ENCODE measurements at regions not wholly inside any gene's neighbourhood (a gene's known extent, or its start where the extent isn't known, plus 50 kb on each side); places are given as distances from the start of the nearest gene placed in this dataset.

DNA sequence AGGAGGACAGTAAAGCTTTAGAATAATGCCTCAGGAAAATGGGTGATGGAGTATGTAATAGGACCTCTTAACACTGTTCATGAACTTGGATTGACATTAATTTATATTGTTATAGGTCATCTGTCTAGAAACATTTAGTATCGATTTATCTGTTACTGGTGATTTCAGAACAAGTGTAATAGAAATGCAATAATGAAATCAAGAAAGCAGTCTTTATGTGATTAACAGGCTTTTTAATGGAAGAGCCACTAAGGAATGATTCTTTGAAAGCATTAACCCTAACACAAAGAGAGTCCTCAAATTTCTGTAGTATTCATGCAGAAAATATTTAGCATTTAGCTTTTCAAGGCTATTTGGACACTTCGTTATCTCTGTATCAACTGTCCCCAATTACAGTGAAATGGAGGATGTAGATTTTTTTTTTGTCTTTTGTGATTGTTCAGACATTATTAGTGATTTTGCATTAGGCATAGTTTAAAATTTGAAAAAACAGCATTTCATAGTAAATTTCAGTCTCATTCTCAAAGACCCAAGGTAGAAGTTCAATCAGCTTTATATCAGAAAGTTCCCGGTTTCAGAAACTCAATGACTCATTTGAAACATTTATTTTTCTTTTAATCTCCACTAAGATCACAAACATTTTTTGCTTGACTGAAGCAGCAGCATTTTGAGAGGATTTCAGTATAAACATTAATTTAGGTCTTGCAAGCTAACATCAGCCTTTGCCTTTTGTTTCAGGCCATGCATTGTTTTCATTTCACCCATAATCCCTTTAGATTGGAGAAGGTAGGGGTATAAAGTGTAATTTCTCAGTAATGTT, 56.3 kb downstream of the AGTR2 start:
- Mint-ChIP-seq H3K4me3 (no peak overlapping the region), H3K36me3 (ENCODE audit: low read depth) (no peaks in the 10 kb centered on the region), H3K27ac (no peak overlapping the region), H3K9me3 (no peaks in the 10 kb centered on the region), H3K4me1 (ENCODE audit: low read depth) (no peaks in the 10 kb centered on the region), H3K27me3 (no peaks in the 10 kb centered on the region)
- ChIA-PET CTCF (no interaction called here), POLR2A (no interaction called here)
- intact Hi-C loops (cut with micrococcal nuclease) = no loop called here
- DNase-seq = no peak
- TF ChIP-seq, protein P1, sequence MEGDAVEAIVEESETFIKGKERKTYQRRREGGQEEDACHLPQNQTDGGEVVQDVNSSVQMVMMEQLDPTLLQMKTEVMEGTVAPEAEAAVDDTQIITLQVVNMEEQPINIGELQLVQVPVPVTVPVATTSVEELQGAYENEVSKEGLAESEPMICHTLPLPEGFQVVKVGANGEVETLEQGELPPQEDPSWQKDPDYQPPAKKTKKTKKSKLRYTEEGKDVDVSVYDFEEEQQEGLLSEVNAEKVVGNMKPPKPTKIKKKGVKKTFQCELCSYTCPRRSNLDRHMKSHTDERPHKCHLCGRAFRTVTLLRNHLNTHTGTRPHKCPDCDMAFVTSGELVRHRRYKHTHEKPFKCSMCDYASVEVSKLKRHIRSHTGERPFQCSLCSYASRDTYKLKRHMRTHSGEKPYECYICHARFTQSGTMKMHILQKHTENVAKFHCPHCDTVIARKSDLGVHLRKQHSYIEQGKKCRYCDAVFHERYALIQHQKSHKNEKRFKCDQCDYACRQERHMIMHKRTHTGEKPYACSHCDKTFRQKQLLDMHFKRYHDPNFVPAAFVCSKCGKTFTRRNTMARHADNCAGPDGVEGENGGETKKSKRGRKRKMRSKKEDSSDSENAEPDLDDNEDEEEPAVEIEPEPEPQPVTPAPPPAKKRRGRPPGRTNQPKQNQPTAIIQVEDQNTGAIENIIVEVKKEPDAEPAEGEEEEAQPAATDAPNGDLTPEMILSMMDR (IDR thresholded peaks at IDR 0.05) = no peak
- no peak for ATAC-seq

DNA sequence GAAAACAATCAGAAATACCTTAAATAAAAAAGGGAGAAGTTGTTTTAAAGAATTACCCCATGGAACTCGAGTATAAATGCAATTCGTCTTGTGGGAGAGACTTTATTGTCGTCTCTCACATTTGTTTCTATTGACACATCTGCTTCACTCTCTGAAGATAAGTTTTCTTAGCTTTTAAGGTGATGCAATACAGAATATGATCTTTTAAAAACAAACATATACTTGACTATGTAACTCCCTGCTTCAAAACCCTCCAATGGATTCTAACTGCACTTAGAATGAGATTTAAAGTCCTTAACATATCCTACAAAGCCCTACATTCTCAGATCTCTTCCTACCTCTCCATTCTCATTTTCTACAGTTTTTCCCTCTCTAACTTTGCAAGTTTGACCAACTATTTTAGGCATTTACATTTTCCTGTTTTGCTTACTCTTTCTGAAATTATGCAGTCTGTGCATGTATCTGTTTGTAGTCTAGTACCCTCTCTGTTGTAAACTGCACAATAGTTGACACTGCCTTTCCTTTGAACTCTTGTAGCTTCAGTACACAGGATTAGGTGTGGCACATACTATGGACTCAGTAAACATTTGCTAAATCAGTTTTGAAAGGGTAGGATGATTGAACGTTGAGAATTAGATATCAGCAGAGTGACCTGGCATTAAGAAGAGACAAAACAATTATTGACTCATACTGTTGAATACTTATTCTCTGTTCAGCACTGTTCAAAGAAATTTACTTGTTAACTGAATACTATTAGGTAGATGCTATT, 59.8 kb downstream of the AGTR2 start:
- no peaks in the 10 kb centered on the region for H3K9me3 Mint-ChIP-seq
- H3K4me1 Mint-ChIP-seq (ENCODE audit: low read depth) = no peaks in the 10 kb centered on the region
- ATAC-seq (no peak), DNase-seq (no peak)
- ChIA-PET POLR2A (no interaction called here), CTCF (no interaction called here)
- TF ChIP-seq, protein P1 (IDR thresholded peaks at IDR 0.05) = no peak
- H3K36me3 Mint-ChIP-seq (ENCODE audit: low read depth) = no peaks in the 10 kb centered on the region
- intact Hi-C loops (cut with micrococcal nuclease) = no loop called here
- H3K27ac Mint-ChIP-seq = no peak overlapping the region
- H3K27me3 Mint-ChIP-seq = no peaks in the 10 kb centered on the region
- H3K4me3 Mint-ChIP-seq = no peak overlapping the region

DNA sequence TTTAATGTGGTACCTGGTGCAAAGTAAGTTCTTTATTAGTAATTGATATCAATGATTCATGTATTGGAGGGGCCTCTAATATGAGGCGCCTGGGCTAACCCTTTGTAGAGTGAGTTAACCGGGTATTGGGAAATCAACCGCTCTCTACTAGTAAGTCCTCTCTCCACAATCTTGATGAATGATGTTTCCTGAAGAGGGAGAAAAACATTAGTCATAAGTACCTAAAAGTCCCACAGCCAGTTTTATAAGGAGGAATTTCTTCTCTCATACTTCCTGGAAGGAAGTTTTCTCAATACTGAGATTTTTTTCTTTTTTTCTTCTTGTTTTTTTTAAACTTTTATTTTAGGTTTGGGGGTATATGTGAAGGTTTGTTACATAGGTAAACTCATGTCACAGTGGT, 62.3 kb downstream of the AGTR2 start:
- ChIA-PET CTCF (no interaction called here), POLR2A (no interaction called here)
- H3K36me3 Mint-ChIP-seq (ENCODE audit: low read depth) = no peaks in the 10 kb centered on the region
- H3K27ac Mint-ChIP-seq = no peak overlapping the region
- no peaks in the 10 kb centered on the region for H3K4me1 Mint-ChIP-seq (ENCODE audit: low read depth)
- no peaks in the 10 kb centered on the region for H3K27me3 Mint-ChIP-seq
- no peak for ATAC-seq
- TF ChIP-seq, protein P1 (IDR thresholded peaks at IDR 0.05) = no peak
- intact Hi-C loops (cut with micrococcal nuclease) = no loop called here
- H3K9me3 Mint-ChIP-seq = no peaks in the 10 kb centered on the region
- DNase-seq = no peak
- no peak overlapping the region for H3K4me3 Mint-ChIP-seq

DNA sequence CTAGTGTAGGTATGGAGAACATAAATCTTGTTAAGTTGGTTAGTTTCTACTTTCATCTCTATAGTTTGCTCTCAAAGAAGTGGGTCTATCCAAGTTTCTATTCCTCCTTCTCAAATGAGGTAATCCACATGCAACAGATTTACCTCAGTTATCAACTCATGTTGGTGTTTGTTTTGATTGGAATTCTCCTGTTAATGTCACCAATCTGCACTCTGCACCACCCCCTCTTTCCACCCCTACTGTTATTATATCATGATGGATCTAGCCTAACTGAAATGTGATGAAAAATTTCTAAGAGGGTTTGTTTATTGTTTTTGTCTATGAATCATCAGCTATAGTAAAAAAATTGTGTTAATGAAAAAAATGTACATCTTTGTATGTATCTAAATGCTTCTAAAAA, 66.1 kb downstream of the AGTR2 start:
- ATAC-seq = no peak
- H3K27me3 Mint-ChIP-seq = no peaks in the 10 kb centered on the region
- no peak overlapping the region for H3K4me3 Mint-ChIP-seq
- H3K4me1 Mint-ChIP-seq (ENCODE audit: low read depth) = no peaks in the 10 kb centered on the region
- H3K36me3 Mint-ChIP-seq (ENCODE audit: low read depth) = no peaks in the 10 kb centered on the region
- intact Hi-C loops (cut with micrococcal nuclease) = no loop called here
- no peak for DNase-seq
- no peaks in the 10 kb centered on the region for H3K9me3 Mint-ChIP-seq
- H3K27ac Mint-ChIP-seq = no peak overlapping the region
- CTCF ChIA-PET = no interaction called here
- POLR2A ChIA-PET = no interaction called here
- TF ChIP-seq, protein P1 (IDR thresholded peaks at IDR 0.05) = no peak

DNA sequence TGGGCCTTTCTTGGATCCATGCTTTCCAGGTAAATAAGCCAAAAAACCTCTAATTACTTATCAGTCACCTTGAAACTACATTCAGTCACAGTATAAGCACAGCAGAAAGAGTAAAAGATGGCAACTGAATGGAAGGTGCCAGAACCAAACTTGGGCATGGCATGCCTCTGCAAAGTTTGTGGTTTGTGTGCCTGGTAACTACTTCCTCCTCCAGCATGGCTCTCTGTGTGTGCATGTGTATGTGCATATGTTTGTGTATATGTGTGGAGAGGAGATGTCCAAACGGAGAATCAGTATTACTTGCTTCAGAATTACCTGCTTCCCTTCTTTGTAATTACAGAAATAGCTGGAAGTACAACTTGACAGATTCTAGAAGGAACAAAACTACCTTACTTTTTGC, 67.5 kb downstream of the AGTR2 start:
- intact Hi-C loops (cut with micrococcal nuclease) = no loop called here
- no peaks in the 10 kb centered on the region for H3K4me1 Mint-ChIP-seq (ENCODE audit: low read depth)
- TF ChIP-seq, protein P1 (IDR thresholded peaks at IDR 0.05) = no peak
- POLR2A ChIA-PET = no interaction called here
- no peak overlapping the region for H3K4me3 Mint-ChIP-seq
- no peaks in the 10 kb centered on the region for H3K27me3 Mint-ChIP-seq
- DNase-seq = no peak
- H3K36me3 Mint-ChIP-seq (ENCODE audit: low read depth) = no peaks in the 10 kb centered on the region
- CTCF ChIA-PET = no interaction called here
- no peak overlapping the region for H3K27ac Mint-ChIP-seq
- no peaks in the 10 kb centered on the region for H3K9me3 Mint-ChIP-seq
- no peak for ATAC-seq

All from activated CD8-positive, alpha-beta T cell treated with anti-CD3 and anti-CD28 coated beads for 36 hours (primary cell).